ENCODE measurements at regions not wholly inside any gene's neighbourhood (a gene's known extent, or its start where the extent isn't known, plus 50 kb on each side); places are given as distances from the start of the nearest gene placed in this dataset.

- ChIA-PET POLR2A (interaction anchor here (0.6 kb wide), 1 partner anchor 283 kb away, joined by 3 read pairs; no protein-coding TSS in a partner anchor), SMC1A (ENCODE audit: uncharacterized antibody, unreplicated experiment) (interaction anchor here (0.6 to 0.7 kb wide), 2 partner anchors 361 to 364 kb away, joined by 3 read pairs; no protein-coding TSS in a partner anchor), CTCF (interaction anchor here (1.5 kb wide), 1 partner anchor 576 kb away, joined by 3 read pairs; no protein-coding TSS in a partner anchor), RAD21 (ENCODE audit: unreplicated experiment) (interaction anchor here (1.4 kb wide), 1 partner anchor 360 kb away, joined by 3 read pairs; no protein-coding TSS in a partner anchor)
- Histone ChIP-seq H3K79me2 (ENCODE audit: control insufficient read depth, insufficient read depth, low read length) (no peaks in the 10 kb centered on the region), H3K4me2 (ENCODE audit: control insufficient read depth, insufficient read depth) (no peak overlapping the region), H3K9ac (ENCODE audit: control insufficient read depth, insufficient read depth, low read length) (no peak overlapping the region), H4K20me1 (ENCODE audit: control insufficient read depth, insufficient read depth) (no peaks in the 10 kb centered on the region), H2AFZ (ENCODE audit: control insufficient read depth, low read depth, low read length) (no peak overlapping the region), H3K4me3 (no peak overlapping the region), H3K27ac (ENCODE audit: control insufficient read depth, insufficient read depth) (no peak overlapping the region), H3K9me3 (replicated peaks; ENCODE audit: control insufficient read depth, insufficient read depth, low read length) (no peaks in the 10 kb centered on the region), H3K4me1 (ENCODE audit: control insufficient read depth, insufficient read depth, low read length) (no peaks in the 10 kb centered on the region), H3K27me3 (replicated peaks in 1 of 2; ENCODE audit: control insufficient read depth in 2 of 2, insufficient read depth in 2 of 2, low read length in 1 of 2) (no peaks in the 10 kb centered on the region; a peak in 1 of 4 replicates), H3K36me3 (ENCODE audit: control insufficient read depth in 2 of 2, insufficient read depth in 2 of 2, low read length in 1 of 2) (no peaks in the 10 kb centered on the region)
- in situ Hi-C loops (cut with MboI) = no loop called here
- no TSS peak for BruUV-seq (replicated peaks)
- ATAC-seq (no peak), DNase-seq (ENCODE audit: low read depth, low spot score) (no peak), FAIRE-seq (no peak)
- intact Hi-C loops (cut with micrococcal nuclease; ENCODE audit: unreplicated experiment) = no loop called here
- TF ChIP-seq IKZF1 (conservative IDR thresholded peaks at IDR 0.05) = no peak
These were observed 469.8 kb upstream of the CCL2 start for GRCh38 chr17:33785281-33785680.

GRCh38 chr17:33786478-33786877 lies 468.6 kb upstream of the CCL2 start:
- H3K4me1 ChIP-seq (ENCODE audit: control insufficient read depth, insufficient read depth, low read length) = no peaks in the 10 kb centered on the region
- DNase-seq (ENCODE audit: low read depth, low spot score) (no peak), FAIRE-seq (no peak), ATAC-seq (no peak)
- no peak overlapping the region for H3K27ac ChIP-seq (ENCODE audit: control insufficient read depth, insufficient read depth)
- no peak overlapping the region for H3K4me3 ChIP-seq
- no peak overlapping the region for H3K9ac ChIP-seq (ENCODE audit: control insufficient read depth, insufficient read depth, low read length)
- H3K27me3 ChIP-seq (replicated peaks in 1 of 2; ENCODE audit: control insufficient read depth in 2 of 2, insufficient read depth in 2 of 2, low read length in 1 of 2) = no peaks in the 10 kb centered on the region; a peak in 1 of 4 replicates
- intact Hi-C loops (cut with micrococcal nuclease; ENCODE audit: unreplicated experiment) (no loop called here), in situ Hi-C loops (cut with MboI) (no loop called here)
- 0% methylated on average over 1 of the region's 1 CpG for WGBS (ENCODE audit: insufficient coverage, insufficient replicate concordance, low lambda C conversion rate, missing lambda C conversion rate)
- no TSS peak for BruUV-seq (replicated peaks)
- H4K20me1 ChIP-seq (ENCODE audit: control insufficient read depth, insufficient read depth) = no peaks in the 10 kb centered on the region
- TF ChIP-seq ZBTB11 (CRISPR knock-in tag; IDR thresholded peaks at IDR 0.05) (no peak), CHD4 (IDR thresholded peaks at IDR 0.05) (no peak), SPI1 (IDR thresholded peaks at IDR 0.05; ENCODE audit: borderline replicate concordance, insufficient read depth, low read depth, low read length) (no peak), TCF12 (IDR thresholded peaks at IDR 0.05; ENCODE audit: low read depth, low read length) (no peak)
- no peak overlapping the region for H3K4me2 ChIP-seq (ENCODE audit: control insufficient read depth, insufficient read depth)
- H2AFZ ChIP-seq (ENCODE audit: control insufficient read depth, low read depth, low read length) = no peak overlapping the region
- no peaks in the 10 kb centered on the region for H3K36me3 ChIP-seq (ENCODE audit: control insufficient read depth in 2 of 2, insufficient read depth in 2 of 2, low read length in 1 of 2)
- ChIA-PET SMC1A (ENCODE audit: uncharacterized antibody, unreplicated experiment) (interaction anchor here (1.1 kb wide), 1 partner anchor 8 kb away, joined by 3 read pairs; no protein-coding TSS in a partner anchor), POLR2A (no interaction called here), RAD21 (ENCODE audit: unreplicated experiment) (no interaction called here), CTCF (interaction anchor here (0.9 kb wide), 1 partner anchor 9 kb away, joined by 3 read pairs; no protein-coding TSS in a partner anchor)
- H3K79me2 ChIP-seq (ENCODE audit: control insufficient read depth, insufficient read depth, low read length) = no peaks in the 10 kb centered on the region
- no peaks in the 10 kb centered on the region for H3K9me3 ChIP-seq (replicated peaks; ENCODE audit: control insufficient read depth, insufficient read depth, low read length)

All from GM12878 (cell line).